ENCODE measurements at regions not wholly inside any gene's neighbourhood (a gene's known extent, or its start where the extent isn't known, plus 50 kb on each side); places are given as distances from the start of the nearest gene placed in this dataset.

- Histone ChIP-seq H3K27me3 (replicated peaks; ENCODE audit: insufficient read depth) (no peaks in the 10 kb centered on the region), H3K27ac (peak overlapping the region; percentile 85 to 93), H3K36me3 (no peaks in the 10 kb centered on the region), H3K4me3 (peak overlapping the region; percentile 0), H3K9me3 (no peaks in the 10 kb centered on the region), H3K4me1 (ENCODE audit: control insufficient read depth in 1 of 2, low read depth in 2 of 2) (peaks cover 23 to 64% of the 10 kb centered on the region in 2 donors)
- DNase-seq (ENCODE audit: low spot score): no peak
- ATAC-seq (ENCODE audit: insufficient number of reproducible peaks, low FRiP score, low read depth): no peak
- TF ChIP-seq CTCF (IDR thresholded peaks at IDR 0.05): no peak
Observed at GRCh38 chr21:28632755-28633408, 359.8 kb downstream of the LTN1 start.

GRCh38 chr21:28627691-28628090, 365.0 kb downstream of the LTN1 start:
- H3K27ac ChIP-seq: no peak overlapping the region
- no peaks in the 10 kb centered on the region for H3K27me3 ChIP-seq (replicated peaks; ENCODE audit: insufficient read depth)
- peaks cover 1 to 20% of the 10 kb centered on the region in 2 donors for H3K4me1 ChIP-seq (ENCODE audit: control insufficient read depth in 1 of 2, low read depth in 2 of 2)
- H3K4me3 ChIP-seq: no peak overlapping the region
- no peak for DNase-seq (ENCODE audit: low spot score)
- TF ChIP-seq CTCF (IDR thresholded peaks at IDR 0.05): no peak
- no peaks in the 10 kb centered on the region for H3K9me3 ChIP-seq
- H3K36me3 ChIP-seq: no peaks in the 10 kb centered on the region
- ATAC-seq (ENCODE audit: insufficient number of reproducible peaks, low FRiP score, low read depth): no peak

- Histone ChIP-seq H3K27me3 (replicated peaks; ENCODE audit: insufficient read depth) (no peaks in the 10 kb centered on the region), H3K4me1 (ENCODE audit: control insufficient read depth in 1 of 2, low read depth in 2 of 2) (peaks cover 0 to 16% of the 10 kb centered on the region in 2 donors), H3K9me3 (no peaks in the 10 kb centered on the region), H3K27ac (no peak overlapping the region), H3K4me3 (no peak overlapping the region), H3K36me3 (no peaks in the 10 kb centered on the region)
- ATAC-seq (ENCODE audit: insufficient number of reproducible peaks, low FRiP score, low read depth): no peak
- TF ChIP-seq CTCF (IDR thresholded peaks at IDR 0.05): no peak
- DNase-seq (ENCODE audit: low spot score): no peak
Observed at GRCh38 chr21:28627261-28627660, 365.4 kb downstream of the LTN1 start.

GRCh38 chr21:28624626-28625025, 368.1 kb downstream of the LTN1 start:
- TF ChIP-seq CTCF (IDR thresholded peaks at IDR 0.05): no peak
- Histone ChIP-seq H3K27me3 (replicated peaks; ENCODE audit: insufficient read depth) (no peaks in the 10 kb centered on the region), H3K4me3 (no peak overlapping the region), H3K36me3 (no peaks in the 10 kb centered on the region), H3K27ac (no peak overlapping the region), H3K4me1 (ENCODE audit: control insufficient read depth in 1 of 2, low read depth in 2 of 2) (peaks cover 0 to 10% of the 10 kb centered on the region in 2 donors), H3K9me3 (no peaks in the 10 kb centered on the region)
- DNase-seq (ENCODE audit: low spot score) (no peak), ATAC-seq (ENCODE audit: insufficient number of reproducible peaks, low FRiP score, low read depth) (no peak)

GRCh38 chr21:28617300-28617699, 375.4 kb downstream of the LTN1 start:
- DNase-seq (ENCODE audit: low spot score): no peak
- Histone ChIP-seq H3K9me3 (no peaks in the 10 kb centered on the region), H3K4me3 (no peak overlapping the region), H3K27me3 (replicated peaks; ENCODE audit: insufficient read depth) (no peaks in the 10 kb centered on the region), H3K27ac (peak overlapping the region in 1 of 2 donors; percentile 11), H3K36me3 (no peaks in the 10 kb centered on the region), H3K4me1 (ENCODE audit: control insufficient read depth in 1 of 2, low read depth in 2 of 2) (peaks cover 6 to 10% of the 10 kb centered on the region in 2 donors)
- ATAC-seq (ENCODE audit: insufficient number of reproducible peaks, low FRiP score, low read depth): no peak
- TF ChIP-seq CTCF (IDR thresholded peaks at IDR 0.05): no peak

All from thoracic aorta (tissue), 2 donors.